IPS-18c (cell line): ENCODE measurements at regions not wholly inside any gene's neighbourhood (a gene's known extent, or its start where the extent isn't known, plus 50 kb on each side); places are given as distances from the start of the nearest gene placed in this dataset.
"Not testable (repeated sequence)": the region's sequence is repeated elsewhere in the genome, so short reads cannot be mapped to it uniquely, and the experiment has no call there.

Experiments
- H3K4me3 ChIP-seq: 2 replicates; pipeline ENCODE4 v1.7.0; 2013; ENCODE audit warnings: low read depth, mild to moderate bottlenecking, low read length, moderate library complexity; ENCODE audit not compliant: insufficient read depth
- H3K9me3 ChIP-seq: one replicate; pipeline ENCODE4 v1.6.1; 2013; ENCODE audit warnings: mild to moderate bottlenecking, low read length, moderate library complexity; ENCODE audit not compliant: control insufficient read depth, insufficient read depth

DNA sequence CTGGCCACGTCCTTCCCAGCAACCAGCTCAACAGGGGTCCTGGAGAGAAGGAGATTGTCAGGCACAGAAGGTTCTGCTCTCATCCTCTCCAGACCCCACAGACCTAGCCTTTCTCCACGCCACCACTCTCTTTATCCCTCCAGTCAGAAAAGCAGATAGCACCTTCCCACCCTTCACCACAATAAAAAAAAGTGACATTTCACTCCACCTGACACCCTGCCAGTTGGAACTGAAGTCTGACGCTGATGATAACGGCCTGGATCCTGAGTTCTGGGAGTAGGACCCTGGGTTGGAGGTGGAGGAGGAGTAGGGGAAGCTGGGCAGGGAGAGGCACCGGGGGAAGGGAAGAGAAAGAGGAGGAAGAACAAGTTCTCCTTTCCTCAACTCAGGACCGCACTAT, 127.5 kb upstream of the ANO1 start:
- Histone ChIP-seq H3K4me3 (no peak overlapping the region), H3K9me3 (no peaks in the 10 kb centered on the region)

DNA sequence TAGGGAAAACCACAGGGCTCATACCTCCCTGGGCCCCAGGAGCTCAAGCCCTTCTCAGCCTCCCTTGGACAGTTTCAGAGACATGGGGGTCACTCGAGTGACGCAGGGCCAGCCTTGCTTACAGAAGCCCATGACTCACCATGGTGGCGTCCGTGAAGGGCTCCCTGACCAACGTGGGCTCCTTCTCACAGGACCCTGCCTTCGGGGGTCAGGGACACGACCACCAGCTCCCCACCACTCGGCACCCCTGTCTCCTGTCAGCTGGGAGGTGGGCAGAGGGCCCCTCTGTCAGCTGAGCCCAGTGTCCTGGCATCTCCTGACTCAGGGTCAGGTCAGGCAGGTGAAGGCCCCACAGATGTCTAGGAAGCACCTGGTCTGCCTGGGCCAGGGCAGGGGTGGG, 126.3 kb upstream of the ANO1 start:
- Histone ChIP-seq H3K4me3 (no peak overlapping the region), H3K9me3 (no peaks in the 10 kb centered on the region)

DNA sequence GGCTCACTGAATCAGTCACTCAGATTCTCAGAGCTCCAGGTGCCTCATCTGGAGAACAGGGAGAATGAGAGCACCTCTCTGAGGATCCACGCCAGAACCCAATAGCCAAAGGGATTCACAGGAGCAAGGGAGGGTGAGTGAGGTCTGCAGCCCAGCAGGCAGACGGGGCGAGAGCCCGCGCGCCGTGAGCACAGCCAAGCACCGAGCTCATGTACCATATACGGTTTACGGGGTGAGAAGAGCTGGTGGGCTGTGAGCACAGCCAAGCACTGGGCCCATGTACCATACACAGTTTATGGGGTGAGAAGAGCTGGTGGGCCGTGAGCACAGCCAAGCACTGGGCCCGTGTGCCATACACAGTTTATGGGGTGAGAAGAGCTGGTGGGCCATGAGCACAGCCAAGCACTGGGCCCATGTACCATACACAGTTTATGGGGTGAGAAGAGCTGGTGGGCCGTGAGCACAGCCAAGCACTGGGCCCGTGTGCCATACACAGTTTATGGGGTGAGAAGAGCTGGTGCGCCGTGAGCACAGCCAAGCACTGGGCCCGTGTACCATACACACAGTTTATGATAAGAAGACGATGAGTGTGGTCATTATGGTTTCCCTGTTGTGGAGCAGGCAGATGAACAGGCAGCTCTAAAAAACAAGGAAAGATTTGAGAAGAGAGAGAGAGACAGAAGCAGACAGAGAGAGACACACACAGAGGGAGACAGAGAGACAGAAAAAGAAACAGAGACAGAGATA, 125.7 kb upstream of the ANO1 start:
- H3K4me3 ChIP-seq, H3K9me3 ChIP-seq: not testable (repeated sequence)

DNA sequence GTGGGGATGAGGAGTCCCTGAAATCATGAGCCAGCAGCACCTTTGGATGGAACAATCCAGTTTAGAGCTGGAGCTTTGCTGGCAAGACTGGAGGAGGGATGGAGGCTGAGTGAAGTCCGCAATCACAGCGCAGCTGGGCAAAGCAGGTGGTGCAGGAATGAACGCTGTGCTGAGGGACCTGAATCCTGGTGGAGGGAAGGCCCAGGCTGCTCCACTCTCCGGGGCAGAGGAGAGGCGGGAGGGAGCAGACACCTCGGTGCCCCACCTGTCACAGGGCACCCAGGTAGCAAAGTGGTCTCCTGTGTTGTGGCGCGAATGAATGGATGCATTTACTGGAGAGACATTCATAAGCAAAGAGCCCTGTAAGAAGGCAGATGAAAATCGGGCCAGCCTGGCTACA, 124.8 kb upstream of the ANO1 start:
- H3K9me3 ChIP-seq, result no peaks in the 10 kb centered on the region
- H3K4me3 ChIP-seq, result no peak overlapping the region

DNA sequence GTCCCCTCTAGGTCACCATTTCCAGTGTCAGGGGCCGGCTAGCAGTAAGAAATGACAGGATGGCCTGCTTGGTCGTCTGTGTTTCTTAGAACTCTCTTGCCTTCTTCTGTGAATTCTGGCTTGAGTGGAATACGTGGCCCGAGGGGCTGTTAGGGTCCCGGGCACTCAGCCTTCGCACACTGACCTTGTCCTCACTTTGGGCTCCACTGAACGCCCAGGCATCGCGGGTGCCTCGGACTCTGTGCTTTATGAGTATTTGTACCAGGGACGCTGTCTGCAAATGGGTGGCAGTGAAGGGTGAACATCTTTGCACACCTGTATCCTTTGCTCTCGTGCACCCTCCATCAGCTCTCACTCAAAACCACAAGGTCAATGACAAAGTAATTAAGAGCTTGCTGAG, 123.4 kb upstream of the ANO1 start:
- Histone ChIP-seq H3K9me3 (no peaks in the 10 kb centered on the region), H3K4me3 (no peak overlapping the region)

DNA sequence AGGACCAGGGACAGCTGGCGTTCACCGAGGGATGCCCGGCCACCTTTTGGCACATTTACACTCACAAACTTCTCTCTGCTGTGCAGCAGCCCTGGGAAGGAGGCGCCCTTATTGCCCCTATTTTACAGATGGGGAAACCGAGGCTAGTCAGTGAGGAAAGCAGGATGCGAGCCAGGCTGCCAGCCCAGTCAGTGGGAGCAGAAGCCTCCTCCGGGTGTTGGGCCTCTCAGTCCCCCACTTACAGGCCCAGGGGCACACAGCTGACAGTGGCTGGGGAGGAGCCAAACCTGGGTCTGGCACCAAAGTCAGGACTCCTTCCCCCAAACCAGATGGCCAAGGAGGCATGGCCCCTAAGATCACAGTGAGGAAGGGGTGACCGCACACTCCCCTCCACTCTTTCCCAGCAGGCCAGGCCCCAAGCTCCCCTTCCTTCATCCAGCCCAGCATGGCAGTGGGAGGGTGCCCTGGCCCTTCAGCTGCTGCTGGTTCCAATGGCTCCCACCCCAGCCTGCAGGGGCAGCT, 121.4 kb upstream of the ANO1 start:
- Histone ChIP-seq H3K4me3 (no peak overlapping the region), H3K9me3 (no peaks in the 10 kb centered on the region)

DNA sequence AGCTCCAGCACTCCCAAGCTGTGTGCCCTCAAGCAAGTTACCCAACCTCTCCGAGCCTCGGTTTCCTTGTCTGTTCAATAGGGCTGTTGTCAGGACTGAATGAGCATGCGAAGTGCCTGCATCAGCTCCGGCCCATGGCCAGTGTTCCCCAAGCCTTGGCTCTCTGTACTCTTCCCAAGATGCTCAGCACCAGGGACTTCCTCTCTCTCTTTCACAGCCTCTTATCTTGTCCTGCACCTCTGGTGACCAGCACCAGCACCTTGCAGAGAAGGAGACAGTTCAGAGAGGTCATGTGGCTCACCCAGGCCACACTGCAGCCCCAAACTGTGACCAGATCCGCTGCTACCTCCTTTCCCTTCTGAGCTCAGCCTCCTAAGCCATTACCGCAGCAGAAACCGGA, 120.3 kb upstream of the ANO1 start:
- H3K9me3 ChIP-seq, result no peaks in the 10 kb centered on the region
- H3K4me3 ChIP-seq, result no peak overlapping the region

DNA sequence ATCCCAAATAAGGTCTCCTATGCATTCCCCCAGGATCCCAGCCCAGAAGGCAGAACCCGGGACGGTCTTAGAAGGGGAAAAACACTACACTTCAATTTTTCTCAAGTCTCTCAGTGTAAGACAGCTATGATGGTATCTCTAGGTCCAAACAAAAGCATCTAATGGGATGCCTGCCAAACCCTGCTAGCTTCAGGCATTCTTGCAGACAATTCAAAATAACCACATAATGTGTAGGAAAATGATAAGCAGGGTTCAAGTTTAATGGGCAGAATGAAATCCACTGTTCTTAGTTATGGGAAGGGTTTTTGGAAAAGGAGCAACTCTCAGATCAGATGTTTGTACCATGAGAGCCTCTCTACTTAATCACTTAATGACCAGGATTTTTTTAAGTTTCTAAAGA, 119.8 kb upstream of the ANO1 start:
- no peaks in the 10 kb centered on the region for H3K9me3 ChIP-seq
- H3K4me3 ChIP-seq, result no peak overlapping the region

DNA sequence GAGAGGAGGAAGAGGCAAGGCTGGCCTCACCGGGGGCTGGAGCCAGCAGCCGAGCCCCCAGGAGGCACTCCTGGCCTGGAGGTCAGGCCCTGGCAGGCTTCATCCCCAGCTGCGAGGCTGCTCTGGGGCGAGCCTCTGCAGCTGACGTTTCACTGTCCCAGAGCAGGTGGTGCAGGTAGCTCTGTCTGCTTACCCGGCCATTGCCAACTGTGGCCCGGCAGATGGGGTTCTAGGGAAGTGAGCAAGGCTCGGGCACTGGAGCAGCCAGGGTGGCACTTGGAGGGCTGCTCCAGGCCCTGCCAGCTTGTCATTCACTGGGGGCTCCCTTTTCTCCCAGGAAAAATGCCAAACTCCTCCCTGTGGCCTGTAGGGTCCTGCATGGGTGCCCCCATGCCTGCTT, 118.7 kb upstream of the ANO1 start:
- no peaks in the 10 kb centered on the region for H3K9me3 ChIP-seq

DNA sequence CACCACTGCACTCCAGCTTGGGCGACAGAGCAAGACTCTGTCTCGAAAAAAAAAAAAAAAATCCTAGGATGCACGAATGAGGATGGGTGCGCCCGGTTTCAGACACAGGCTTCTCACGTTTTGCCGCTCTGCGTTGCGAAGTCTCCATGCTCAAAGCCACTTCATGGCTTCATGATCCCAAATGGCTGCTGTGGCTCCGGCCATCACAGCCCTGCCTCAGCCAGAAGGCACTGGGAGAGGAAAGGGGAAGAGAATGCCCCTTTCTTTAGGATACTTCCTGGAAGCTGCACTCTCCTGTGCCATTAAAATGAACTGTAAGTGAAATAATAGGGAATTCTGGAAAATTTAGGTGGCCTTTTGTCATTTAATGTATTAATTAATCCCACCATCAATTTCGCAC, 116.4 kb upstream of the ANO1 start:
- no peak overlapping the region for H3K4me3 ChIP-seq
- H3K9me3 ChIP-seq, result no peaks in the 10 kb centered on the region

More for the DNA sequence above, 118.7 kb upstream of the ANO1 start:
- H3K4me3 ChIP-seq, result no peak overlapping the region

DNA sequence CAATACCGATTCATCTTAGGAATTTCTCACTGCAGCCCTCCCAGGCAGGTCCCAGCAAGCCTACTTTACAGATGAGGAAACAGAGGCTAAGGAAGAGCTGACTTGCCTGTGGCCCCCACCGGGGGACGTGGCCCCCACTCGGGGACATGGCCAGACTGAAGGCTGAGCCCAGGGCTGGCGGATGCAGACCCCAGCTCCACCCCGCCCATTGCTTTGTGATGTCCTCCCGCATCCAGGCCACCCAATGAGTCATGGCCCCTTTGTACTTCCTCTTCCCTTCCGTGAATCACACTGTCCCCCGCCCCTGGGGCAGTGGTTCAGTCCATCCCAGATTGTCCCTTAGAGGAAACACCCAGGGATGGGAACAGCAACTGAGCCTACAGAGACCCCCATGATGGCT, 116.0 kb upstream of the ANO1 start:
- Histone ChIP-seq H3K4me3 (no peak overlapping the region), H3K9me3 (no peaks in the 10 kb centered on the region)

DNA sequence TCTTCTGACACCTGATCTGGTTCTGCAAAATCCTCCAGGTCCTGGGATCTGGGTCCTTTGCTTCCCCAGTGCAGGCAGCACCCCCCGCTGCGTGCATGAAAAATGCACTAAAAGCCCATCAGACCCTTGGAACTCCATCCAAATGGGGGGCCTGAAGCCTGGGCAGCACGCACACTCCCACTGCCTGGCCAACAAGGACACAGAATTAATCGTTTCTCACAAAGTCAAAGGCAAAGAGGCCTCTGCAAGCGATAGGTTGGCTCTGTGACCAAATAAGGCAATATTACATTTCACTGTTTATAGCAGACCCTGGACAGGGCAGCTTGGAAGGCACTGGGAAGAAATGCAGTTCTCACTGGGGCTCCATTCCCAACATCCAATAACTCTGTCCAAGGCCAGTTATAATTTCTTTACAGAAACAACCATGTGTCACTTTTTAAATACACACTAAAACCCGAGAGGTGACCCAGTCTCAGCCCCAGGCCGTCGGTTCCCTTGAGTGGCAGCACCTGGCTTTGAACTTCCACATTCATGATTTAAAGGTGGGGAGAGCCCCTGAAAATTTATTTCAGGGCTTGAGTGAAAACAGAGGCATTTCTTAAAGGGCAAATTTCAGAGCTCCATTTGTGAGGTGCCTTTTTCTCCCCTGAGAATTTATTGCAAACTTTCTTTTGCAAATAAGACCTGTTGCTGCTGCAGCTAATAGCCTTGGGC, 114.4 kb upstream of the ANO1 start:
- H3K4me3 ChIP-seq, result no peak overlapping the region

DNA sequence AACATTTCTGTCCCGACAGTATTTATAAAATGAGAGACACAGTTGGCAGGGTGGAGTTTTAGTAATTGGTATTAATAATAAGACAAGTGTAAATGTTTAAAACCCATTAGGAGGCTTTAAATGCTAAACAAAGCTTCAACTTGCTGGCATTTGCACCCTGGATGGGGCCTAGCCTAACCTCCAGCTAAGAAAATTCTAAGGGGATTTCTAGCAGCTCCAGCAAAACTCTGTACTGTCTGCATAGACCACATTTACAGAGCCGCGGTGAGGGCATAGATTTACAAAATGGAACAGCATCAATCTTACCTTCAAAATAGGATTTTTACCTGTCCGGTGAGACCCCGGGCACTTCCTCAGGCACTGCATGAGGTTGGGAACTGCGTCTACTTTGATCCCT, 113.9 kb upstream of the ANO1 start:
- no peaks in the 10 kb centered on the region for H3K9me3 ChIP-seq
- no peak overlapping the region for H3K4me3 ChIP-seq

More for the DNA sequence above, 114.4 kb upstream of the ANO1 start:
- no peaks in the 10 kb centered on the region for H3K9me3 ChIP-seq

DNA sequence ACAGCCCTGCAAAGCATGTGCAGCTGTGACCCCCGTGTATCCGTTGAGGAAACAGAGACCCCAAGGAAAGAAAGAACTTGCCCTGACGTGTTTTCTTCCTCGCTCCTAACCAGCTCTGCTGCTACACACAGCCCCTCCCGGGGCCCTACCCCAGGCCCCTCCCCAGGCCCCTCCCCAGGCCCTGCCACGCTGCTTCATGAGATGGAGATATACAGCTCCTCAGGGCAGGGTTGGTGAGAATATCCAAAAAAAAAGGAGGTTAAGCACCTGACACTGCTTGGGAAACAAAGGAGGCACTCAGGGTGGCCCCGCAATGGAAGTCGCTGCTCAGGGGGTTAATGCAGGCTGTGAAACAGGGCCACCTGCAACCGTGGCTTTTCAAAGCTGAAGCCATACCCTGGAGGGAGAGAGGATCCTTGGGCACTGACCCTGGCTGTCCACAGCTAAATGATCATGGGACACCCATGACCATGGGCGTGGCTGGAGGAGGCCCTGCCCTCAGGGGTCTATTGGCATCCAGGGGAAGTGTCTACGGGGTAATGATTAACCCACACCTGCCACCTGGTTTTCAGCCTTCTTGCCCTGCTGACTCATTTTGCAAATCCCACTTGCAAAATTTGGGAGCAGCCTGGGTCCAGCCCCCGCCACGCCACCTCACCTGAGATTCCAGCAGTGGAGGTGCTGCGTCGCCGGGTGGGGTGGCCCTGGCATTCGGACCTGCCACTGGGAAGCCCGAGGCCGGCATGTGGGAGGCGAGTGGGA, 112.1 kb upstream of the ANO1 start:
- Histone ChIP-seq H3K9me3 (no peaks in the 10 kb centered on the region), H3K4me3 (no peak overlapping the region)

DNA sequence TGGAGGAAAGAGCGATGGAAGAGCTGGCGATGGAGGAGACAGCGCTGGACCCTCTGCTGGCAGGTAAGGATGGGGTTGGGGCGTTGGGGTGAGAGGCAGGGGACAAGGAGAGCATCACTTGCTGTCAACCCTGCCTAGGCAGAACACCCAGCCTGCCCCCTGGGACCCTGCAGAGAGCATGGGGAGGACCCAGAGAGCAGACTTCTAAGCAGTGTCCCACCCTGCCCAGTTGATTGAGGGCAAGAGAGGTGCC, 111.6 kb upstream of the ANO1 start:
- no peak overlapping the region for H3K4me3 ChIP-seq

DNA sequence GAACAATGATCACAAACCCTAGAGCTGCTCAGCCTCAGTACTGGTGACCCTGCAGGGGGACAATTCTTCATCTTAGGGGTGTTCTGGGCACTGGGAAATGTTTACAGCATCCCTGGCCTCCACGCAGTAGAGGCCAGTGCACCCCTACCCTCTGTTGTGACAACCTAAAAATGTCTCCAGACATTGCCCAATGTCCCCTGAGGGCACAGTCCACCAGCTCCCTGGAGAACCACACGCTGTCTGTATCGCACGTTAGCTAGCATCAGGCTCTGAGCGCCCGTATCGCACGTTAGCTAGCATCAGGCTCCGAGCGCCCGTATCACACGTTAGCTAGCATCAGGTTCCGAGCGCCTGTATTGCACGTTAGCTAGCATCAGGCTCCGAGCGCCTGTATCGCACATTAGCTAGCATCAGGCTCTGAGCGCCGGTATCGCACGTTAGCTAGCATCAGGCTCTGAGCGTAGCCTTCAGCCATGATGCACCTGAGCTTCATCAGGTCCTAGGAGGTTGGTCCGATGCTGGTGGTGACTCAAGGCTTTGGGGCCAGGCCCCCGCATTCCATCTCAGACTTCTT, 111.1 kb upstream of the ANO1 start:
- Histone ChIP-seq H3K9me3 (no peaks in the 10 kb centered on the region), H3K4me3 (no peak overlapping the region)

More for the DNA sequence above, 111.6 kb upstream of the ANO1 start:
- no peaks in the 10 kb centered on the region for H3K9me3 ChIP-seq

DNA sequence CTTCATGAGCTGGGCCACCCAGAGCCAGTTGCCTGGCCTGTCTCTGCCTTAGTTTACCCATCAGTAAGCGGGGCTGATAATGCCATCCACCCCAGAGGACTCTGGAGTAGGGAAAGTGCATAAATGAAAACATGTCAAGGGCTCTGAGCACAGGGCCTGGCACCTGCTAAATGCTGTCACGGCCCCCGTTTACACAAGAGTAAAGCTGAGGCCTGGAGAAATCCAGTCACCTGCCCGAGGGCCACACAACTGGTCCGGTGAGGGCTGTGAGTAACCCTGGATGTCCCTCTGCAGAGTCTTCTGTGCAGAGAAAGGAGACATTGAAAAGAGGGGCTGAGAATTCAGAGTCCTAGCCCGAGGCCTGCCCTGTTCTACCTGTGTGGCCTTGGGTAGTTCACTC, 110.6 kb upstream of the ANO1 start:
- Histone ChIP-seq H3K9me3 (no peaks in the 10 kb centered on the region), H3K4me3 (no peak overlapping the region)
